ENCODE measurements at regions not wholly inside any gene's neighbourhood (a gene's known extent, or its start where the extent isn't known, plus 50 kb on each side); places are given as distances from the start of the nearest gene placed in this dataset.

GRCh38 chr15:93703092-93703739 is 528.1 kb upstream of the MCTP2 start:
- no peak for TF ChIP-seq CTCF (IDR thresholded peaks at IDR 0.05)
- Histone ChIP-seq H3K4me1 (peaks cover 0 to 7% (median 0%) of the 10 kb centered on the region in 9 donors), H3K4me3 (no peak overlapping the region), H3K9me3 (peaks cover 0 to 14% (median 3%) of the 10 kb centered on the region in 11 donors), H3K27me3 (no peaks in the 10 kb centered on the region), H3K36me3 (no peaks in the 10 kb centered on the region), H3K27ac (no peak overlapping the region)
- ATAC-seq (no peak), DNase-seq (no peak)
- 66 to 71% methylated on average over 2 of the region's 2 CpGs for WGBS, 2 donors
- intact Hi-C loops (cut with DNase I), result no loop called here

- Histone ChIP-seq H3K4me3 (no peak overlapping the region), H3K4me1 (no peaks in the 10 kb centered on the region), H3K9me3 (peaks cover 0 to 38% (median 3%) of the 10 kb centered on the region in 11 donors), H3K36me3 (no peaks in the 10 kb centered on the region), H3K27ac (no peak overlapping the region), H3K27me3 (no peaks in the 10 kb centered on the region)
- DNase-seq, result no peak
- intact Hi-C loops (cut with DNase I), result no loop called here
- WGBS, 2 donors, result 76 to 79% methylated on average over 1 of the region's 1 CpG
- ATAC-seq, result no peak
- no peak for TF ChIP-seq CTCF (IDR thresholded peaks at IDR 0.05)
These were observed 531.3 kb upstream of the MCTP2 start for GRCh38 chr15:93700051-93700450.

GRCh38 chr15:93694033-93694432 is 537.3 kb upstream of the MCTP2 start:
- intact Hi-C loops (cut with DNase I), result no loop called here
- DNase-seq (no peak), ATAC-seq (peak in 1 of 8 donors; percentile 25)
- no peak for TF ChIP-seq CTCF (IDR thresholded peaks at IDR 0.05)
- no peak overlapping the region for H3K27ac ChIP-seq
- WGBS, 2 donors, result 63 to 70% methylated on average over 2 of the region's 2 CpGs
- no peaks in the 10 kb centered on the region for H3K4me1 ChIP-seq
- H3K4me3 ChIP-seq, result no peak overlapping the region
- peaks cover 0 to 36% (median 3%) of the 10 kb centered on the region in 11 donors for H3K9me3 ChIP-seq
- no peaks in the 10 kb centered on the region for H3K36me3 ChIP-seq
- no peaks in the 10 kb centered on the region for H3K27me3 ChIP-seq

DNA sequence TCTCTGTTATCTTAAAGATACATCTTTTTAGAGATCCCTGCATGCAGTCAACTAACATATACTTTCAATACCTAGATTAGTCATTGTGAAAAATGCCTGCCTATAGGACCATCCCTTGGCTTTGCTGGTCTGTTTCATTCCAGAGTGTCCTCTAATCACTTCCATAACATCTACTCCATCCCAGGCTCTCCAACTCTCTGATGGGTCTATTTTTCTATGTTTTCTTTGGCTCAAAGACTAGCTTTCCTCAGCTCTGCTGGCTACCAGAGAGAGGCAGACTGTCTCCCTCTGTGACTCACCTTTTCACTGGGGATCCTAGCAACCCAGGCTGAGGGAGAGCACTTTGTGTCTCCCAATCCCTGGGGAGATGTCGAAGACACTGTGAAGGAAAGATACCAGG is 547.7 kb upstream of the MCTP2 start:
- intact Hi-C loops (cut with DNase I), result no loop called here
- DNase-seq (no peak), ATAC-seq (no peak)
- 55 to 63% methylated on average over 1 of the region's 1 CpG for WGBS, 2 donors
- no peaks in the 10 kb centered on the region for H3K4me1 ChIP-seq
- H3K9me3 ChIP-seq, result peaks cover 0 to 59% (median 32%) of the 10 kb centered on the region in 11 donors
- no peak overlapping the region for H3K4me3 ChIP-seq
- H3K27ac ChIP-seq, result no peak overlapping the region
- H3K27me3 ChIP-seq, result no peaks in the 10 kb centered on the region
- H3K36me3 ChIP-seq, result no peaks in the 10 kb centered on the region
- TF ChIP-seq CTCF (IDR thresholded peaks at IDR 0.05), result no peak

Measured in heart right ventricle (tissue), 16 donors.